SK-N-SH (cell line): ENCODE measurements at regions not wholly inside any gene's neighbourhood (a gene's known extent, or its start where the extent isn't known, plus 50 kb on each side); places are given as distances from the start of the nearest gene placed in this dataset.

Source experiments
- CTCF ChIA-PET: fragments of 300-600, 350-600 bp; formaldehyde crosslinking; extraction: SDS; loops from one replicate; lab custom pipeline; 2021; lab: Yijun Ruan, JAX
- POLR2A ChIA-PET: fragments of 350-600 bp; sonication (Branson Sonifier 250); formaldehyde crosslinking; extraction: SDS; loops from one replicate; lab custom pipeline; 2020; ENCODE audit warnings: antibody characterized with exemption, inconsistent platforms; lab: Yijun Ruan, JAX
- DNase-seq: peaks from one replicate; pipeline ENCODE4 v3.0.0; 2012
- H2AFZ ChIP-seq: fragments of 200-600 bp; sonication (generic); 2 replicates; pipeline ENCODE4 v1.8.1; 2016; ENCODE audit warnings: antibody characterized with exemption, mild to moderate bottlenecking, low read depth
- H3F3A ChIP-seq: fragments of 200-600 bp; sonication (generic); replicated peaks from 2 replicates; pipeline ENCODE3; 2016; ENCODE audit warnings: antibody characterized with exemption, mild to moderate bottlenecking; ENCODE audit not compliant: insufficient read depth
- H3K27ac ChIP-seq, 2 experiments: fragments of 200-500 bp in 1 of 2; fragments of 200-600 bp in 1 of 2; sonication (Bioruptor generic) in 1 of 2; sonication (generic), shearing (Covaris generic) in 1 of 2; 2 replicates each; pipeline versions ENCODE4 v1.5.1 to v1.6.1; 2014 to 2016; ENCODE audit warnings: low read depth in 2 of 2, inconsistent platforms in 1 of 2, low read length in 1 of 2, mild to moderate bottlenecking in 1 of 2, mixed read lengths in 1 of 2
- H3K27me3 ChIP-seq: fragments of 200-600 bp; sonication (generic), shearing (Covaris generic); 2 replicates; pipeline ENCODE4 v1.6.1; 2016; ENCODE audit warnings: mixed run types; ENCODE audit not compliant: insufficient read depth
- H3K36me3 ChIP-seq, 2 experiments: fragments of 200-500 bp in 1 of 2; fragments of 200-600 bp in 1 of 2; sonication (Bioruptor generic) in 1 of 2; sonication (generic) in 1 of 2; replicated peaks in 1 of 2; 2 replicates each; pipeline versions ENCODE3 to v1.5.1; 2014 to 2016; ENCODE audit warnings: low read length in 1 of 2, mild to moderate bottlenecking in 1 of 2; ENCODE audit not compliant: insufficient read depth in 2 of 2, control insufficient read depth in 1 of 2
- H3K4me1 ChIP-seq, 2 experiments: fragments of 200-500 bp in 1 of 2; fragments of 200-600 bp in 1 of 2; sonication (Bioruptor generic) in 1 of 2; sonication (generic), shearing (Covaris generic) in 1 of 2; 2 replicates each; pipeline versions ENCODE4 v1.5.1 to v1.6.1; 2014 to 2016; ENCODE audit warnings: low read depth in 1 of 2, low read length in 1 of 2, mixed run types in 1 of 2; ENCODE audit not compliant: insufficient read depth in 2 of 2, control insufficient read depth in 1 of 2
- H3K4me2 ChIP-seq: fragments of 200-600 bp; sonication (generic), shearing (Covaris generic); 2 replicates; pipeline ENCODE4 v1.6.1; 2017; ENCODE audit warnings: mixed run types
- H3K4me3 ChIP-seq, 2 experiments: fragments of 200-500 bp in 1 of 2; fragments of 200-600 bp in 1 of 2; sonication (Bioruptor generic) in 1 of 2; sonication (generic), shearing (Covaris generic) in 1 of 2; 2 replicates each; pipeline versions ENCODE4 v1.5.1 to v1.8.1; 2014 to 2016; ENCODE audit warnings: low read depth in 2 of 2, inconsistent platforms in 1 of 2, low read length in 1 of 2, mild to moderate bottlenecking in 1 of 2, mixed read lengths in 1 of 2, moderate library complexity in 1 of 2
- H3K79me2 ChIP-seq: fragments of 200-600 bp; sonication (generic); 2 replicates; pipeline ENCODE4 v1.8.1; 2017; ENCODE audit warnings: mild to moderate bottlenecking; ENCODE audit not compliant: insufficient read depth
- H3K9ac ChIP-seq: fragments of 200-600 bp; sonication (generic); 2 replicates; pipeline ENCODE4 v1.6.1; 2017; ENCODE audit warnings: mixed run types
- H3K9me2 ChIP-seq: fragments of 200-600 bp; sonication (generic); 2 replicates; pipeline ENCODE4 v1.6.1; 2017; ENCODE audit warnings: mixed run types
- H3K9me3 ChIP-seq: fragments of 200-600 bp; sonication (generic); 2 replicates; pipeline ENCODE4 v1.6.1; 2017; ENCODE audit warnings: mixed run types, mild to moderate bottlenecking, moderate library complexity
- H4K20me1 ChIP-seq: fragments of 200-600 bp; sonication (generic); 2 replicates; pipeline ENCODE4 v1.6.1; 2017; ENCODE audit warnings: mild to moderate bottlenecking, mixed run types; ENCODE audit not compliant: insufficient read depth
- CTCF ChIP-seq: fragments of 200-600 bp; sonication (generic); IDR thresholded peaks from 2 replicates; pipeline ENCODE4 v1.6.1; 2017; ENCODE audit warnings: antibody characterized with exemption, mild to moderate bottlenecking, moderate library complexity
- ELF1 ChIP-seq: IDR thresholded peaks from 2 replicates; pipeline ENCODE4 v1.4.0; 2012
- FOSL2 ChIP-seq: IDR thresholded peaks from 2 replicates; pipeline ENCODE4 v1.4.0; 2012; ENCODE audit warnings: low read depth, mild to moderate bottlenecking, moderate library complexity, borderline replicate concordance
- FOXJ3 ChIP-seq: sonication (generic); formaldehyde crosslinking; IDR thresholded peaks from 2 replicates; pipeline ENCODE4 v1.5.1; 2020; ENCODE audit warnings: mild to moderate bottlenecking, missing genetic modification reagents
- GABPA ChIP-seq: IDR thresholded peaks from 2 replicates; pipeline ENCODE4 v1.4.0; 2012; ENCODE audit warnings: low read depth, mild to moderate bottlenecking
- IRF3 ChIP-seq: fragments of 150-350 bp; IDR thresholded peaks from 2 replicates; pipeline ENCODE4 v1.6.1; 2016; ENCODE audit warnings: mild to moderate bottlenecking, low read depth, low read length
- MAX ChIP-seq: IDR thresholded peaks from 2 replicates; pipeline ENCODE4 v1.4.0; 2012; ENCODE audit warnings: low read depth
- POLR2AphosphoS5 ChIP-seq: IDR thresholded peaks from 2 replicates; pipeline ENCODE4 v1.6.1; 2012; ENCODE audit warnings: low read depth, low read length
- REST ChIP-seq: IDR thresholded peaks from 2 replicates; pipeline ENCODE4 v1.6.1; 2012; ENCODE audit warnings: mild to moderate bottlenecking, low read depth, low read length, moderate library complexity
- SIN3A ChIP-seq: IDR thresholded peaks from 2 replicates; pipeline ENCODE4 v1.6.1; 2012; ENCODE audit warnings: low read depth, mild to moderate bottlenecking, low read length, moderate library complexity, borderline replicate concordance
- TAF1 ChIP-seq: IDR thresholded peaks from 2 replicates; pipeline ENCODE4 v1.6.1; 2012; ENCODE audit warnings: low read depth, mild to moderate bottlenecking, low read length, moderate library complexity, borderline replicate concordance
- TCF12 ChIP-seq: IDR thresholded peaks from 2 replicates; pipeline ENCODE4 v1.4.0; 2012
- YY1 ChIP-seq: IDR thresholded peaks from 2 replicates; pipeline ENCODE4 v1.4.0; 2012; ENCODE audit warnings: low read depth, mild to moderate bottlenecking
- WGBS: methylation state at CpG from one replicate; pipeline ENCODE4 v1.1.6; 2017; ENCODE audit warnings: low lambda C conversion rate; 5-methylcytosine and 5-hydroxymethylcytosine counted together

DNA sequence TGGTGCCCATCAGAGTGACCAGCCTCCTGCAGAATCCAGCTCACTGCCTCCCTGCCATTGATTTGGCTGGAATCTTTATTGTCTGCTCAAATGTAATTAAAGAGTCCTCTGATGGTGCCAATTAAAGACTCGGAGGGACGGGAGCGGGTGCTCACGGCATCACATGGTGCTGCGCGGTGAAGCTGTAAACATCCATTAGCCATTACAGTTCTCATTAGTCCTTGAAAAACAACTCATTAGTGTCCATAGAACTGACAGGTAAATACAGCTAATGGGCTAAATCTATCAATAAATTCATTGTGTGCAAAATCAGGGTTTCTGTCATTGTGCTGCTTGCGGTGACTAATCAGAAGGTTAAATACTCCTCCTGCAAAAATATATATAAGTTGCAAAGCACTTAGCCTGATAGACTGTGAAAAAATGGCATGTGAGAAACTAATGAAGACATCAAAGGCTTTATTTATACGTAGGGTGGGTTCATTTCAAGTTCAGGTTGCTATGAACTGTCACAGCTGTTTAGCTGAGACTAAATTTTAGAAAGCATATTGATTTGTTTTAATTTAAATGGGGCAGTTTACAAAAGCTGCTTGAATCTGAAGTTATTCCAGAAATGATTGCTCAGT lies 289.8 kb upstream of the POU3F1 start:
- no peak overlapping the region for H3K9ac ChIP-seq
- H4K20me1 ChIP-seq = no peaks in the 10 kb centered on the region
- no peak overlapping the region for H3K4me3 ChIP-seq
- no peaks in the 10 kb centered on the region; a peak in 1 of 4 replicates for H3K4me1 ChIP-seq
- H3K79me2 ChIP-seq = no peaks in the 10 kb centered on the region
- H3F3A ChIP-seq = no peaks in the 10 kb centered on the region
- CTCF ChIA-PET = no interaction called here
- H3K9me2 ChIP-seq = no peaks in the 10 kb centered on the region
- no peak overlapping the region for H3K4me2 ChIP-seq
- DNase-seq = no peak
- peaks cover 35% of the 10 kb centered on the region for H3K27me3 ChIP-seq
- H2AFZ ChIP-seq = no peak overlapping the region
- POLR2A ChIA-PET = no interaction called here
- TF ChIP-seq TCF12 (no peak), ELF1 (no peak), POLR2AphosphoS5 (no peak), MAX (no peak), FOXJ3 (CRISPR knock-in tag) (no peak), YY1 (no peak), TAF1 (no peak), CTCF (no peak), SIN3A (no peak), REST (no peak), GABPA (no peak), FOSL2 (no peak), IRF3 (no peak)
- no peaks in the 10 kb centered on the region for H3K36me3 ChIP-seq
- no peak overlapping the region for H3K27ac ChIP-seq
- no peaks in the 10 kb centered on the region for H3K9me3 ChIP-seq
- 2% methylated on average over 8 of the region's 8 CpGs for WGBS
